Activated CD4-positive, CD25-positive, alpha-beta regulatory T cell (primary cell): ENCODE measurements at regions not wholly inside any gene's neighbourhood (a gene's known extent, or its start where the extent isn't known, plus 50 kb on each side); places are given as distances from the start of the nearest gene placed in this dataset.
"Not testable (repeated sequence)": the region's sequence is repeated elsewhere in the genome, so short reads cannot be mapped to it uniquely, and the experiment has no call there.

Source experiments
- DNase-seq, 4 experiments: peaks; one replicate each; lab custom pipeline; 2025; lab: John Stamatoyannopoulos, UW

GRCh38 chr3:153370680-153371079 lies 208.7 kb downstream of the RAP2B start:
- DNase-seq, result no peak

DNA sequence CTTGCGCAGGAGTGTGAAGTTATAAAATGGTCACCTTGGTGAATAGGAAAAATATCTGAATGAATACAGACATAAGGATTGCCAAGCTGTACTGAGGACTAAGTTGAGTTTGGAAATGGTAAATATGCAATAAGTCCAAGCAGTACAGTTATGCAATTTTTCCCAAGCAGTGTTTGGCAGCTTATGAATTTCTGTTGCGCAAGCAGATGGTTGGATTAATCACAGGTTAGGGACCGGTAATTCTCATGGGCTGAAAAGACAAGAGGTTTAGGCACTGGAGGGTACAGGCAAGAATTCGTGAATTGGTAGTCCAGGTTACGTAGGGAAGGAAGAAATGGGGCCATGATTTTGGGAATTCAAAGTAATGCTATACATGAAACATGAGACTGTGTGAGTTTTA lies 210.3 kb downstream of the RAP2B start:
- no peak for DNase-seq

DNA sequence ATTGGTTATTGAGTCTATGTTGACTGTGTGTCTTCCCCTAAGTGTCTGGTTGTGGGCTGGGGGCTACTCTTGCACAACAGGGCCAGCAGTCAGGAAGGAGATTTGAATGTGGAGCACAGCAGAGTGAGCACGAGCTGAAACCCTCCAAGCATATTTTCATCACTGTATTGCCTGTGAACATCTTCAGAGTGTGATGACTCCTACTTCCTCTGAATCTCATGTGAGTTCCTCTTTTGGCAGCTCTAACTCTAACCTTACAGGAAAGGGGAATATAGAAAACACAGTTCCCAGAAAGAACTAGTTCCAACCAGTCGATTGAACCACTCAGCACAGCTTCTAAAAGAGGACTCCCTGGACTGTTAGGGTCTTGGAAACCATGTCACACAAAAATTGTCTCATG lies 211.6 kb downstream of the RAP2B start:
- no peak for DNase-seq

GRCh38 chr3:153378366-153378765 lies 216.3 kb downstream of the RAP2B start:
- DNase-seq, result not testable (repeated sequence)

- DNase-seq, result no peak
Observed at GRCh38 chr3:153379516-153379915, 217.5 kb downstream of the RAP2B start.

DNA sequence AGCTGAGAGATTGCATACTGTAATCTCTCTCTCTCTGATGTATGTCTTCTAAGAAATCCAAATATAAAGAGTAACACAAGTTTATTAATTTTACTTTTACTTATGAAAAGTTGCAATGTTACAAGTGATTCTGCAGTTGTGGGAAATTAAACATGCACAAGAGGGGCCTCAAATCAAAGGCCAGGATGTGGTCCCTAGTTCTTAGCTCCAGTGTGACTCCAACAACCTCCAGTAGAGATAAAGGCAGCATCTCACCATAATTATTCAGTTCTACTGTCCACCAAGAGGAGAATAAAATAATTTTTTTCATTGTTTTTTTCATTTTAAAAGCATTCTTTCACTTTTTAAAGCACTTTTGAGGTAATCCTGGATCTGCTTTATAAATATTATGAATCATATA lies 223.3 kb downstream of the RAP2B start:
- DNase-seq, result no peak

DNA sequence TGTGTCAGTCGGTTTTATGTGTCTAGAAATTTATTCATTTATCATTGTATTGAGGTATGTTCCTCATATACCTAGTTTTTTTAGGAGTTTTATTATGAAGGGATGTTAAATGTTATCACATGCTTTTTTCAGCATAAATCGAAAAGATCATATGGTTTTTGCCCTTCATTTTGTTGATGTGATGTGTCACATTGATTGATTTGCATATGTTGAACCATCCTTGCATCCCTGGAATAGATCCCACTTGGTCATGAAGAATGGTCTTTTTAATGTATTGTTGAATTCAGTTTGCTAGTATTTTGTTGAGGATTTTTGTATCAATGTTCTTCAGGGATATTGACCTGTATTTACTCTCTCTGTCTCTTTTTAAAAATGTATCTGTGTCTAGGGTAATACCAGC lies 230.3 kb downstream of the RAP2B start:
- DNase-seq, result no peak

GRCh38 chr3:153394017-153394416 lies 232.0 kb downstream of the RAP2B start:
- no peak for DNase-seq

DNA sequence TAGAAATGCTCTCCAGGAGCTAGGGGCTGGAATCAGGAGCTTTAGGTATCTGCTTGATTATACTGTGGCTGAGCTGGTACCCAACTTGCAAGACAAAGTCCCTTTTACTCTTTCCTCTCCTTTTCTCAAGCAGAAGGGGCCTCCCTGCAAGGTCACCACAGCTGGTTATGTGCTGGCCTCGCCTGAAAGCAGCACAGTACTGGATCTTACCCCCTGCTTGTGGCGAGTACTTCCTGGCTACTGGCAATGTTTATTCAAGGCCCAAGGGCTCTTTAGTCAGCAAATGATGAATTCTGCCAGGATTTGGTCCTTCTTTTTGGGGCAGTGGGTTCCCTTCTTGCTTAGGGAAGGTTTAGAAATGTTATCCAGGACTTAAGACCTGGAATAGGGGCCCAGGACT lies 234.6 kb downstream of the RAP2B start:
- no peak for DNase-seq

DNA sequence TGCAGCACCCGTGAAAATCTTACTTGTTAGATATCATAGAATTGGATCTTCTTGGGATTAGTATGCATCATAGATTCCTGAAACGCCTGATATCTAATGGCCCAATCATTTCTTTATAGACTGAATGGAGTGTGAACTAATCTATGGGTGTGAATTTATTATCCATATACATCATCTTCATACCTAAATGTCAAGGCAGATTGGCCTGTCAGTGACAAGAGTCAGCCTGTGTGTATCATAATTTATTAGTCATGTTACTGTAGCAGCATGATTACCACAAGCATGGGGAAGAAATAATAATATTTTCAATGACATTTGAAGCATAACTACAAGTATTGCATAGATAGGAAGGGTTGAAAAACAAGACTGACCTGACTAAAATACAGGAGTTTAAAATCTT lies 235.8 kb downstream of the RAP2B start:
- DNase-seq, result no peak

DNA sequence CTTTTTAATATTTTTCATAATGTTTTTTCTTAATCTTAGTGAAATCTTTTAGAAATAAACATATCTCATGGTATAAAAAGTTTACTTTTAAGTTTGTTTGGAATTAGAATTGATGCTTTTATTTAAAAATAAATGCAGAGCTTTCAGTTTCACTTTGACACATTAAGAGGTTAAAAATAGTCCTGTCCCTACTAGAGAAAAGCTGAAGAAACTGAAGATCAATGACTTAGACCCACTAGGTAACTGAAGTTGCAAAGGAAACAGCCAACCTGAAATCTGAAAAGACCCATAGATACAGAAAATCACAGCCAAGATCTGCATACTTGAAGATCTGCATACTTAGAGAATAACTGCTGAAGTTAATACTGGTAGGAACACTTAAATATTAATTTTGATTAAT lies 237.6 kb downstream of the RAP2B start:
- DNase-seq, result no peak

DNA sequence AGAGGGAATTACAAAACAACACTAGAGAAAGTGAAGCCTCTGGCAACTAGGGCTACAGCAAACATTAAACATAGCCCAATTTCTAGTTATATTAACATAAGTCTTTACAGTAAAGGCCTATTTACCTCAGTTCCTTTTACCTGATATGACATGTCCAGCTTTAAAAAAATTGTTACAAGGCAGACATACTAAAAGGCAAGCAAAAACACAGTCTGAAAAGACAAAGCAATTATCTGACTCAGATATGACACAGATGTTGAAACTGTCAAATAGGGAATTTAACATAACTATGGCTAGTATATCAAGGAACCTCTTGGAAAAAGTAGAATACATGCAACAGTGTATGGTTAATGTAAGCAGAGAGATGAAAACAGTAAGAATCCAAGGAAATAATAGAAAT lies 238.6 kb downstream of the RAP2B start:
- no peak for DNase-seq

DNA sequence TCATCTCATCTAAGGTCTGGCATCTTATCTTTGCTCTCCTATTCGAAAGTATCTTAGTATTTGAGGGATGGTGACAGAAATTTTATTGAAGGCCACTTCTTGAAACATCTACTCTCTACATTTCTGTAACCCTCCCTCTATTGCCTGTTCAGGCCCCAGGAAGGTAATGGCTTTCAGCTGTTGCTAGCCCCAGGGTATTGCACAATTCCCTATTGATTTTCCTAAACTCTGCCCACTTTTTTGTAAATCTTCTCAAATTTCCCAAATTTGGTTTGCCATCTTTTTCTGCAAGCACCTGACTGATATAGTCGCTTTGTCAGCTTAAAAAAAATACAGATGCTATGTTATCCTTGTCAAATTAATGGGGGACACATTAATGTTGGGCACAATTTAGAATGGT lies 242.1 kb downstream of the RAP2B start:
- no peak for DNase-seq

- DNase-seq, result not testable (repeated sequence)
Observed at GRCh38 chr3:153405320-153405719, 243.3 kb downstream of the RAP2B start.

DNA sequence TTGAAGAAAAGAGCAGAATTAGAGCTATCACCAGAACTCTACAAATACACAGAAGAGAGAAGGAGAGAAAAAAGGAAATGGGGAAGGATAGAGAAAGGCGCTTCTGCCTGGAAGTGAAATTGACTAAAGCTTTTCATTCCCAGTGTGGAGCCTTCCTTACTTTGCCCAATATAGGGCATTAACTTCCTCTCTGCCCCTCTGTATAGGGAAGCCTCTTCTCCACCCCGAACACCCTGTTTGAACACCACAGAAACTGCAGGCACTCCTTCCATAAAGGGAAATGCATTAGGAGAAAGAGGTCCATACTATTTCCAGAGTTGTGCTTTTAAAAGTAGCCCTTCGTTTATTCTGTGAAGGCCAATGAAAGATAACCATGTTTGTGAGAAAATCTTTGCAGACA lies 248.5 kb downstream of the RAP2B start:
- DNase-seq, result no peak

GRCh38 chr3:153414982-153415381 lies 253.0 kb downstream of the RAP2B start:
- DNase-seq, result no peak

GRCh38 chr3:153422314-153422713 lies 260.3 kb downstream of the RAP2B start:
- no peak for DNase-seq

DNA sequence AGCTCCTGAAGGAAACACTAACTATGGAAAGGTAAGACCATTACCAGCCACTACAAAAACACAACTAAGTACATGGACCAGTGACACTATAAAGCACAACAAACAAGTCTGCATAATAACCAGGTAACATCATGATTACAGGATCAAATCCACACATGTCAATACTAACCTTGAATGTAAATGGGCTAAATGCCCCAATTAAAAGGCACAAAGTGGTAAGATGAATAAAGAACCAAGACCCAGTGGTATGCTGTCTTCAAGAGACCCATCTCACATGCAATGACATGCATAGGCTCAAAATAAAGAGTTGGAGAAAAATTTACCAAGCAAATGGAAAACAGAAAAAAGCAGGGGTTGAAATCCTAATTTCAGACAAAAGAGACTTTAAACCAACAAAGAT lies 261.8 kb downstream of the RAP2B start:
- not testable (repeated sequence) for DNase-seq

GRCh38 chr3:153426344-153426743 lies 264.3 kb downstream of the RAP2B start:
- DNase-seq, result no peak

DNA sequence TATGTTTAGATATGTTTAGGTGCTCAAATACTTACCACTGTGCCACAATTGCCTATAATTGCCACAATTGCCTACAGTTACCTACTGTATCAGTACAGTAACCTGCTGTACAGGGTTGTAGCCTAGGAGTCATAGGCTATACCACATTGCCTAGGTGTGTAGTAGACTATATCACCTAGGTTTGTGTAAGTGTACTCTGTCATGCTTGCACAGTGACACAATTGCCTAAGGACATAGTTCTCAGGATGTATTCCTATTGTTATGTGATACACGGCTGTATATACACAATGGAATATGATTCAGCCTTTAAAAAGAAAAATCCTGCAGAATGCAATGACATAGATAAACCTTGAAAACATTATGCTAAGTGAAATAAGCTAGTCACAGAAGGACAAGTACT lies 264.8 kb downstream of the RAP2B start:
- no peak for DNase-seq

DNA sequence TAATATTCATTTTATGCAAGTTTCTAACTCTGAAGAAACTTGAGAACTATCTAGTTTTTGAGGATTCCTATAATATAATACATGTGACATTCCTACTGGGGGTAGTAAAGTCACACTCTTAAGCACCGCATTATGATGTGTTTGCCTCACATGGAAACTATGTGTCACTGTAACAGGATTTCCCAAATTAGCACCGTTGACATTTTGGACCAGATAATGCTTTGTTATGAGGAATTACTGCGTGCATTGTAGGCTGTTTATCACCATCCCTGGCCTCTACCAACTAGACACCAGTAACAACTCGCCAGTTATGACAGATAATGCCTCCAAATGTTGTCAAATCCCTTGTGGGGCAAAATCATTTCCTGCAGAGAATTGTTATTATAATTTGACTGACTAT lies 267.8 kb downstream of the RAP2B start:
- DNase-seq, result no peak

- DNase-seq, result no peak
Observed at GRCh38 chr3:153431076-153431475, 269.1 kb downstream of the RAP2B start.

DNA sequence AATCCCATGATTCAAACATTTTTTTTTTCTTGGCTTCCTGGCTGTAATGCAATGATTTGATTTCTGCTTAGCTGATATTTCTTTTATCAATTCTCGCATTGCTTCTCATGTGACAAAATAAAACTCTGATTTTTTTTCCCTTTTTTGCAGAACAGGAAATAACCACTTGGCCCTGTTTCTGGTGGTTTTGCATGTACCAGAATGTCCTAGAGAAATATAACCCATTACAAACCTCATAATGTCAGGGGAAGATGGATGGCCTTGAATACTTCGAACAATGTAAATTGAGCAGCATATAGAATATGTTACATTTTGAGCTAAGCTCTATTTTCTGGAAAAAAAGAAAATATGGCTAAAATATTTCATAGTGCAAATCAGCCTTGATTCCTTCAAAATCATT lies 275.6 kb downstream of the RAP2B start:
- no peak for DNase-seq

DNA sequence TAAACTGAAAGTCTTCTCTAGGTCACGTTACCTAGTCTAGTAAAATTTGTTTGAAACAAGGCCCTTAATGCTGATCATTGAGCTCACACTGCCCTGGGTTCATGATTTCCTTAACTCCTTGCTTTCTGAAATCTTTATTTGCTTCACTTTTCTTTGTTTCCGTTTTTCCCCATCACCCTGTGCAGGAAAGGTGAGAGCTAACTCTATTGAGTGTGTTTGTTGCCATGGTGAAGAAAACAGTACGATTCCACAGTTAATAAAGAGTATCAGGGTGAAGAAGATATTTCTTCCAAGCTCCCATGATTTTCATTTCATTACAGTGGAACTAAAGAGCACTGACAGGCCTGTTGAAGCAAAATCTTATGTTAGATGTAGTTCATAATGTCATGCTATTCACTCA lies 276.2 kb downstream of the RAP2B start:
- DNase-seq, result no peak

DNA sequence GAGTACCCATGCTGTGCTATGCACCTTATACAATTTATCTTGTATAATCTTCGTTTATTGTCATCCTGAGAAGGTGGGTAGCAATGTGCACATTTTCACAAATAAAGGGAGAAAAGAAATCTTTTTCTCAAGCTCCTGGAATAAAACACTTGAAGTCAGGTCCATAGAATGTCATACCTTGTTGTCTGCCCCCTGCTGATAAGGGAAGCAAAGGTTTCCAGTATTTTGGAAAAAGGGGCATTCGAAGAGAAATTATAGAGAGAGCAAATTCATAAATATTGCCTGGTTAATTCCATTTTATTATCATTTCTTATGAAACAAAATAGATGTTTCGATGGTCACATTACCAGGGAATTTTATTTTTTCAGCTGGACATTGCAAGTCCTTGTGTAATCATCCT lies 277.8 kb downstream of the RAP2B start:
- DNase-seq, result no peak
